LoVo (cell line): ENCODE measurements at regions not wholly inside any gene's neighbourhood (a gene's known extent, or its start where the extent isn't known, plus 50 kb on each side); places are given as distances from the start of the nearest gene placed in this dataset.
A peak's percentile ranks its signal among the peaks of the same experiment; 100 is the strongest.

ENCODE experiments used
- DNase-seq: peaks from one replicate; pipeline ENCODE4 v3.0.0-alpha.2; 2016; ENCODE audit warnings: low spot score

GRCh38 chr11:19472679-19473078, 231.9 kb upstream of the E2F8 start:
- no peak for DNase-seq

- no peak for DNase-seq
These were observed 227.2 kb upstream of the E2F8 start for GRCh38 chr11:19467904-19468303.

DNA sequence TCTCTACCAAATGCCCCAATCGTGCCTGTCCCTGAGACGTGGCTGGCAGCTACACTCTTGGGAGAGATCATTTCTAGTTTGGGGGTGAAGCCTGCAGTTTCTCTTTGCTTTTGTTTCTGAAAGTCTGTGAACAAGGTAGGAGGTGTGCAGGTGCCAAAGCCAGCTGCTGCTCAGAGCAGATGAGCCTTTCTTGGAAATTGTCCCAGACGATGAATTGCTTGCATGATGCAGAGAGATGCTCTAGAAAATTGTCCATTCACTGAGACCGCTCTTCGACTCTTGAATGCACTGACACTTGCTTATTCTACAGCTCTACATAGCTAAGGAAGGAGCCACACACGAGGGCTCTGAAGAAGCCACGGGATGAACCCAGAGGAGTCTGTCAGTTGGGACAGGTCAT, 225.6 kb upstream of the E2F8 start:
- DNase-seq, result no peak

DNA sequence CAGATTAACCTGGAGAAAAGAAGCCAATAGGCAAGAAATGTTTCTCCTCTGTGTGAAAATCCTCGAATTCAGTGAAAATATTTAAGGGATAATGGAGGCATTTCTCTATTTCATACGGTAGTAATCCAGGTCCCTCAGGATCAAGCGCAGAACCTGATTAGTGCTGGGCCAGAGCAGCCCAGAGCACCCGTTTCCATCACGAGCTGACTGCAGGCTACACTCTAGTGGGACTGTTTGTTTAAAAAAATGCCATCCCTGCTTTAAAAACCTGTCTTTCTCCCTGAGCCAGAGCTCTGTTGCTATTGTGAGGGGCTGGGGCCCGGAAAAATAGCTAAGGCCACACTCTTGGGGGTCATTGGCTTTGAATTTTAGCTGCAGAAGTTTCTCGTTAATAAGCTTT, 223.2 kb upstream of the E2F8 start:
- DNase-seq, result no peak

DNA sequence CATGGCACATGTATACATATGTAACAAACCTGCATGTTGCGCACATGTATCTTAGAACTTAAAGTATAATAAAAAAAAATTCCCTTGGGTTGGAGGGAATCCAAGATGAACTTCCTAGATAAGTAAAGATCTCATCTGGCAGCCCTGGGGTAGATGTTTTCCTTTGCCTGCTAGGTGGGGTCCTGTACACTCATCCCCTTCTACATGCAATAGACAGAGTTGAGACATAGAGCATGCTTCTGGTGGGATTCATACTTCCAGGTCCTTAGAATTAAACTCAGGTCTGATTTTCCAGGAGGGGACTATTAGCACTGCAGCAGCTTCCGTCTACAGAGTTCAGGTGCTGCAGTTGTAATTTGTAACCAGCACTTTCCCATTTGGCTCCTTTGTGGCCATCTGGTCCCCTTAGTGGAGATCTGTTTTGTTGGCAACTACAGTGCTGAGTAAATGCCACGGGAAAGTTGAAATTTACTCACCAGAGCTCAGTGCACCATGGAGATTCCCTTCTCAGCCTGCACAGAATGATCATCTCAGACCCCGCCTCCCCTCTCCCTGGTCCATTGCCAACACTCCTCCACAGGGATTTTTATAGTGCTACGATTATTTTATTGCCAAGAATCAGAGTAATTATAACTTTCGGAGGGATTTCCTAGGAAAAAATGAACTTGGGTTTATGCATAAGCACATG, 220.1 kb upstream of the E2F8 start:
- no peak for DNase-seq

- DNase-seq, result no peak
These were observed 218.5 kb upstream of the E2F8 start for GRCh38 chr11:19459240-19459639.

DNA sequence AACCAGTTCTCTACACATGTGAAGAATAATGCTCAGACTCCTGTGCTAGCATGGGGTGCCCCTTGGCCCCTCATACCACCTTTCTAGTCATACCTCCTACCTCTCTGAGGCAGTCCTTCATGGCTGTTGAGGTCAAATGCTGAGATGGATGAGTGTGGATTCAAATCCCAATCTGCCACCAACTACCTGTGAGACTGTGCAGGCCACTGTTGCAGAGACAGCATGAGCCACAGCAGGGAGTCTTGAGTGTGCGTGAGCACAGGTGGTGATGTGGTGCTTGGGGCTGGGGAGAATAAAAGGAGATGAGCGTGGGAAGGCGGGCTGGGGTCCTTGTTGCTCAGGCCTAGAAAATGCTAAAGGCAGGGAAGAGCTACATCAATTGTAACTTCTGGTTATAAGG, 218.0 kb upstream of the E2F8 start:
- DNase-seq, result no peak

GRCh38 chr11:19458231-19458630, 217.5 kb upstream of the E2F8 start:
- DNase-seq, result no peak

DNA sequence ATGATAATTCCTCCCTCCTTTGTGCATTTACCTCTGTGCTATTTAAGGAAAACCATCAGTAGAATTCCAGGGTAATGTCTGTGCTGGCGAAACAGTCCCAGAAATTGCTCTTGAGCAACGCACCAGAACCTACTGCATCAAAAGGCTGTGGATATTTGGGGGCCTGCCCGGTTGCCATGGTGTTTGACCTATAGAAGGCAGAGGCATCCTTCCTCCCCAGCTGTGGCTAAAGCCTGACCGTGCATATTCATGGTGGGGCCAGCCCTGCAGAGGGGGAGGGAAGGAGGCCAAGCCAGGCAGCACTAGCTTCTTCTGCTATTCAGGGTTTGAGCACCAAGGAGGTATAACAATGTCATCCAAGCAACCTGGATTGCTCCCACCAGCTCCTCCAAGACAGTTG, 215.0 kb upstream of the E2F8 start:
- no peak for DNase-seq

GRCh38 chr11:19453651-19454257, 213.0 kb upstream of the E2F8 start:
- no peak for DNase-seq

GRCh38 chr11:19451609-19452008, 210.9 kb upstream of the E2F8 start:
- no peak for DNase-seq

- DNase-seq, result no peak
These were observed 209.5 kb upstream of the E2F8 start for GRCh38 chr11:19450282-19450681.

- DNase-seq, result no peak
These were observed 207.9 kb upstream of the E2F8 start for GRCh38 chr11:19448651-19449050.

- no peak for DNase-seq
These were observed 206.4 kb upstream of the E2F8 start for GRCh38 chr11:19447150-19447566.

GRCh38 chr11:19445771-19446170, 205.0 kb upstream of the E2F8 start:
- DNase-seq, result no peak

GRCh38 chr11:19444231-19444630, 203.5 kb upstream of the E2F8 start:
- no peak for DNase-seq

GRCh38 chr11:19442554-19442910, 201.8 kb upstream of the E2F8 start:
- no peak for DNase-seq

DNA sequence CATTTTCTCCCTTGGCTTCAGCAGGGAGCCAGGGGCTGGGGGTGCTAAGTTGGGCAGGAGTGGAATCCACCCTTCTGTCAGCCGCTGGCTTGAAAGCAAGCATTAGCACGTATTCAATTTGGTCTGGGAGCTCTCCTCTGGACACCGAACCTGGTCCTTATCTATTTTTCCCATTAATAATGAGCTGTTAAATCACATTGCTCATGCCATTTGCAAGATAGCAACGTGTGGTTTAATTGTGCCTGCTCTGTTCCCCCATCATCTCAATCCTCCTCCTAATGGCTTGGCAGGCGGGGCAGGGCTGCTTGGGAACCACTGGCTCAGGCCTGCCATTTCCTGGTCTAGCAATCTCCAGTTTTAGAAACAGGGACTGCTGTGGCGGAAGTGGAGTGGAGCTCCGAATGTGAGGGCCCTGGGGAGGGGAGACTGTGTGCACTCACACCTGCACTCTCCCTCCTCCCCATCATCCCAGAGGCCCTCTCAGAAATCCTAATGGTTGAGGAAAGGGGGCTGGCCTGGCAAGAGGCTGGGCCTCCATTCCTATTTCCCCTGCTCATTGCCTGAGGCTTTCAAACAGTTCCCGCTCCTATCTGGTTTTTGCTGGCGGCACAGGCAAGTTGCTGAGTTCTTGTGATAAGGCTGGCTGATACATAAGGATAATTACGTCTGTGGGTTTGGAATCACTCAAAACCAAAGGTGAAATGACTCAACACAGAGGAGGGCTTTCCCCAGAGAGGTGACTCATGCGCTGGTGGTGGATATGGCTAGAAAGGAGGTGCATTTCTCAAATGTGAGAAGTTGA, 201.2 kb upstream of the E2F8 start:
- DNase-seq, result peak; percentile 66

DNA sequence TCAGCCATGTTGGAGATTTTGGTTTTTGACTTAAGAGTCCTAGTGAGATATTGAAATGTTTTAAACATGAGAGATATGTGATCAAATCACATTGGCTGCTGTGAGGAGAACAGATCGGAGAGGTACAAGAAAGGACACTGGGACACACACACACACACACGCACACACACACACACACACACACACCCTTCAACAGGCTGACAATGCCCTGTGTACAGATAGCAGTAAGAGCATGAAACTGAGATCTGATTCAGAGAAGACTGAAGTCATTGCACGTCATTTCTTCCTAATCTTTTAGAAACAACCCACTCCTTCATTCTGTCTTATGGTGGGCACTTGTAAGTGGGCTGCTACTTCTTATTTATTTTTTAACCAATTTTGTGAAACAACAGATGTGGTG, 200.5 kb upstream of the E2F8 start:
- no peak for DNase-seq

- DNase-seq, result no peak
These were observed 197.0 kb upstream of the E2F8 start for GRCh38 chr11:19437760-19438159.

DNA sequence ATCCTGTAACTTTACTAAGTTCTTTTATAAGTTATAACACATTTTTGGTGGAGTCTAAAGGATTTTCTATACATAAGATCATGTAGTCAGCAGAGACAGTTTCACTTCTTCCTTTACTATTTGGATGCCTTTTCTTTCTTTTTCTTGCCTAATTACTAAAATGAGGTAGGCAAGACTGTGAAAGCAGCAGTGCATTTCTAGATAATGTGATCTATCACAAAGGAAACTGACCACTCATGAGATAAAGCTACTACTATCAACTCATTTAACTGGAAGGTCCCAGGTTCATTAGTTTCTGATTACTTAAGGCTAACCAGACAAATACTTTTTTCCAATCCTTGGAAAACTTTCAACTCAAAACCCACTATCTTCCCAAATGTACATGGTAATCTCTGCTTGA, 196.2 kb upstream of the E2F8 start:
- no peak for DNase-seq

GRCh38 chr11:19435306-19435989, 194.7 kb upstream of the E2F8 start:
- DNase-seq, result no peak

GRCh38 chr11:19433791-19434190, 193.0 kb upstream of the E2F8 start:
- no peak for DNase-seq
